ENCODE measurements at regions not wholly inside any gene's neighbourhood (a gene's known extent, or its start where the extent isn't known, plus 50 kb on each side); places are given as distances from the start of the nearest gene placed in this dataset.

DNA sequence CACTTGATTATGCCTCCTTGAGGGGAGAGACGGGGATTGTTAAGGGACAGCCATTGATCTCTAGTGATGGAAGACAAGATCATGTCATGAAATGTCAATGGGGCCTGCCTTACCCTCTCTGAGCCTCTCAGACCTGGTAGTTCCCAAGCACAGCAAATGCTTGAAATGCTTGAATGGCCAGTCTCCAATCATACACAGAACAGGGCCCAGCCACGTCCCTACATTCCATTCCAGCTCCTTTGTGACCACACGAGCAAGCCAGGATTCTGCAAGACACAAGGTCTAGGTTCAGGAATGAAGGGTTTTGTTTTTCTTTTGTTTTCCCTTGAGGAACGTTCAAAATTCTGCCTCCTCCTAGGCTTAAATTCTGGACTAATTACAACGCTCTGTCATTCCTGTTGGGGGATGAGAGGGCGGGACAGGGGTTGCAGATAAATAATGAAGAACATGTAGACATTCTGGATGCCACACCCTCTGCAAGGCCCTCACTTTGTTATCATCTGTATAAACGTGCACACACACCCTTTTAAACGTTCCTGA, 98.1 kb upstream of the YPEL5 start:
- DNase-seq (ENCODE audit: low spot score) = no peak

DNA sequence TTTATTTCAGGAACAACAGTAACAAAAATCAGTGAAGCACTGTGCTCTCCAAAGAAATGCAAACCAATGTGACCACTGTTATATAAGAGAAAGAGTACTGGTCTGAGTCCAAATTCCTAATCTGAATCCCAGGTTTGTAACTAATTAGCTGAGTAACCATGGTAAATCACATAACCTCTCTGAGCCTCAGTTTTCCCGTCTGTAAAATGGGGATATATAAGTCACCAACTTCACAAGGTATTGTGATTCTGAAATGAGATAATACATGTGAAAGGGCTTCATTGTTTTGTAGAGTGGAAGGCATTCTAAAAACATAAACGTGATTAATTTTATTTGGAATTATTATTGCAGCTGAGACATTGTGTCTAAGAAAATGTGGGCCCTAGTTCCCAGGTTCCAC, 91.3 kb upstream of the YPEL5 start:
- DNase-seq (ENCODE audit: low spot score) = no peak

DNA sequence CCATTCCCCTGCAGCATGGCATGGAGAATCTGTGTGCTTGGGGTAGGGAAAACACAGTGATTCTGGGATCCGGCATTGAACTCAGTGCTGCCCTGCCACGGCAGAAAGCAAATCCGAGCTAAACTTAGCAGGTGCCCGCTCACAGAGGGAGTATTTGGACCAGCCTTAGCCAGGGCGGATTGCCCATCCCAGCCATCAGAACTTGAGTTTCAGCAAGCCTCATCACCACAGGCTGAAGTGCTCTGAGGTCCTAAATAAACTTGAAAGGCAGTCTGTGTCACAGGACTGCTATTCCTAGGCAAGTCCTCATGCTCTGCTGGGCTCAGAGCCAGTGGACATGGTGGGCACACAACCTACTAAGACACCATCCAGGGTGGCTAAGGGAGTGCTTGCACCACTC, 86.2 kb upstream of the YPEL5 start:
- DNase-seq (ENCODE audit: low spot score) = no peak

DNA sequence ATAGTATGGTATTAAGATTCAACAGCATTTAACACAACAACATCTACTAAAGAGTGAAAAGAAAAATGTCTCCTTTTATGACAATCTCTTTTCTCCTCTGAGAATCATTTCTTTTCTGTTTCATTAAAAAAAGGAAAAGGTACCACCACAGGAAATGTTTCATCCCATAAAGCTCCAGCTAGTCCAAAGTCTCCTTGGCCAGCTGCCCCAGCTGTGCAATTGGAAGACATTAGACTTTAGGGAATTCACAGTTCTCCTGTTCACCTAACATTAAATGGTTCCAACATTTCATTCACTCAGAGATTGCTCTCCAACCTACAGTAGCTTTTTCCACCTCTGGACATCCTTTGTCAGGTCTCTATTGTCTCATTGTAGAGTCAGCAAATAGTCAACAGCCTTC, 78.7 kb upstream of the YPEL5 start:
- DNase-seq (ENCODE audit: low spot score) = no peak

DNA sequence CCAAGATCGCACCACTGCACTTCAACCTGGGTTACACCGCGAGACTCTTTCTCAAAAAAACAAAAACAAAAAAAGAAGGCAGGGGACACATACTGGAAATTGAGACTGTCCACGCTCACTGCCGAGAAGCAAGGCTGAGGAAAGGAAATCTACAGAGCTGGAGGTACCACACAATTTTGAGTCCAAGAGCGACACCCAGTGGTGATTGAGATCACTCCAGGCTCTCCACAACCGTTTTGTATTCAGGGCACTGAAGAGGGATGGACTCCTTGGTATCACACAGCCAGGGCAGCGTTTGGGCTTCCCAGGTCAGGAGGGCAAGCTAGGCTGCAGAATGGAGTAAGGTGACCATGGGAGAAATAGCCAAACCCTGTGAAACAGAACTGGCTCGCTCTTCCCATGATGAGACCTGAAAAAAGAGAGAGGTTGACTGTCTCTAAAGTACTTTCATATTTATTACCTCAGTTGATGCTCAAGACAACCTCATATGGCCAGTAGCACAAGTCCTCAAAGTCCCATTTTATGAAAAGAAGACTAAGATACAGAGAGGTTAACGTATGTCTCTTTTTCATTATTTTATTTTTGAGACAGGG, 74.5 kb upstream of the YPEL5 start:
- peak; percentile 86 for DNase-seq (ENCODE audit: low spot score)

DNA sequence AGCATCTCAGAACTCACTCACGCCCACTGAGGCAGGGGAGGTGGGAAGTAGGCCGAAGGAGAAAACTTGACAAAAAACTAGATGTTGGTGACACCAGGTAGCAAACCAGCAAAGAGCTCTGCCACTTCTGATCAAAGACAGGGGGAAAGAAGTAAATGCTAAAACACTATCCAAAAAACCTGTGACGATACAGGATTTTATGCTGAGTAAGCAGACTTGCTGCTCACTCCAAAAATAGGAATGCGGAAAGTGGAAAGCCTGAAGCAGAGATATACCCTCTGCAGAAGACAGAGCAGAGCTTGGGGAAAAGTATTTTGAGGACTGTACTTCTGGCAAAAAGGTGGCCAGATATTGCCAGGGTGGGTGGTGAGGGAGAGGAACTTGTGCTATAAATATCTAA, 73.3 kb upstream of the YPEL5 start:
- no peak for DNase-seq (ENCODE audit: low spot score)

DNA sequence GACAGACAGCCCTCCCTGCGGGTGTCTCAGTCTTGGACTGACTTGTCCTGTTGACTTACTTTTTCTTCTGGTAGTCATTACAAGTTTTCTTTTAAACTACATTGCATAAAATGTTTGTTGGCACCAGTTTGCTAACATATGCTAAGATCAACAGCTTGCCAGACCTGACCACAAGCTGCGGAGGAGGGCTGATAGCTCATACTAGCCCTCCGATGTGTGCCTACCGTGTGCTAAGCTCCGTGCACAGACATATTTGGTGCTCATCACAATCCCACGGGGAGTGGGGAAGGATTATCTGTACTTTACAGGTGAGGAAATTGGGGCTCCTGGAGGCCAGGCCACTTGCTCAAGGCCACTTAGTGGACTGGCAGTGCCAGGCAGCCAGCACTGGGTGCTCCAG, 72.8 kb upstream of the YPEL5 start:
- DNase-seq (ENCODE audit: low spot score) = no peak

DNA sequence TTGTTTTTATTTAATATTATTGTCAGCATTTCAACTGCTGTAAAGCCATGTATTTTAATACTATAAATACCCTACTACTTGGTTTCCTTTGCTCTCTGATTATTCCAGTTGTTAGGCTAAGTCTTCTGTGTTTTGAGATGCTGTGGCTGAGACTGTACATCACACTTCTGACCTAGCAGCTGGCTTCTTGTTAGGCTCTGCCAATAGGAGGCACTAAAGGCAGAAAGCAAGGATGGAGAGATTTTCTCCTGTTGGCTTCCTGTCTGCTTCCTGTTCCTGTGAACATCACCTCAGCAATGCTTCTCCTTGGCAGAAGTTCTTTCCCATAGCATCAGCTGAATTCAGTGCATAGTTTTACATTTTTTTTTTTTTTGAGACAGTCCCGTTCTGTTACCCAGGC, 68.3 kb upstream of the YPEL5 start:
- DNase-seq (ENCODE audit: low spot score) = no peak

DNA sequence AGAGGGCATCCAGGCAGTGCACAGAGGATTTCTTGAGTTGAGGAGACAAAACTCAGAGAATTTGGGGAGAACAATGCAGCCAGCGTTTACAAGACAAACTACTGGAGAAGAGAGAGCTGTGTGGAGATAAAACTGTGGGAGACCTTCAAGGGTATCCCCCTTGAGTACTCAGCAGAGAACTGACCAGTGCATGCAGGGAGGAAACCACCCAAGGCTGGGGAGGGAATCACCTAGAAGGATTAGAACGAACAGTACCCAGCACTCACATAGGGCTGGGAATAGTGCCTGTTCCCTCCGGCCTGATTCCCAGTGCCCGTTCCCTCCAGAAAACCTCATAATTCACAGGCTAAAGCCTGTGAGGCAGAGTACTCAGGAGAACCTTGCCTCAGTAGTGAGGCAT, 61.9 kb upstream of the YPEL5 start:
- DNase-seq (ENCODE audit: low spot score) = no peak

DNA sequence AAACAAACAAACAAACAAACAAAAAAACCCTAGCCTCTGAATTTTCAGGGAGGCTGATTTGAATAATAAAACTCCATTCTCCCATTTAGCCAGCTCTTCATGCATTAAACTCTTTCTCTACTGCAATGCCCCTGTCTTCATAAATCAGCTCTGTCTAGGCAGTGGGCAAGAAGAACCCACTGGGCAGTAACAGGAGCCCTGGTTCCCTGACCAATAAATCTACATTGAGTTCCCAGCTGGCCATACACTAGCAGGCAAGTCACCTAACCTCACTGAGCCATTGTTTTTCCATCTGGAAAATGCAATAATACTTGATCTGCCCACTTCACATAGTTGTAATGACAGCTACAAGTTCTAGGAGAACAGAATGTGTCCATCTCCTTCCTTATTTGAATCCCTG, 57.6 kb upstream of the YPEL5 start:
- DNase-seq (ENCODE audit: low spot score) = no peak

DNA sequence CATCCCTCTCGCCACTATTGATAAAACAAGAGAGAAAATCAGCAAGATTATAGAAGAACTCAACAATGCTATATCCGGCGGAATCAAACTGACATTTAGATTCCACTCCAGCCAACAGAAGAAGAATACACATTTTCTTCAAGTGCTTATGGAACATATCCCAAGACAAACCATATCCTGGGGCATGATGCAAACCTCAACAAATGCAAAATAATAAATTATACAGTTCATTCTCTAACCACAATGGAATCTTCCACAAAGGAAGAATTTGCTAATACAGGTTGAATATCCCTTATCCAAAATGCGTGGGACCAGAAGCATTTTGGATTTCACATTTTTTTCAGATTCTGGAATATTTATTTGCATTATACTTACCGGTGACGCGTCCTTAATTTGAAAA, 51.4 kb upstream of the YPEL5 start:
- DNase-seq (ENCODE audit: low spot score) = no peak

DNA sequence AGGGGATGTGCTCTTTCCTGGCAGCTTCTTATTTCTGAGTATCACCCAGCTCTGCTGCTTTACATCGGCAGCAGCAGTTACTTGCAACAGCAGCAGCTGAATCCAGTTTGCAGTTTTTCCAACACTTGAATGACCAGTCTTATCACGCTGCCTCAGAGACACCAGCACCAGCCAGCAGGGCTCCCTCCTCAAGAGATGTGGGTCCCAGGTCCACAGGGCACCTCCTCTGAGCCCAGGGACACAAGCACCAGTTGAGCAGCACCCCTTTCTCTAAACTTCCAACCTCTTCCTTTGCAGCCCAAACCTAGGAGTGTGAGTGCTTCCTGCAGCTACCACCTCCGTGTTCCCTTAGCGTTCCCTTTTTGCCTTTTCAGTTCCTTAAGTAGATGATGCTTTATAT, 50.4 kb upstream of the YPEL5 start:
- DNase-seq (ENCODE audit: low spot score) = no peak
